Activated CD8-positive, alpha-beta memory T cell treated with anti-CD3 and anti-CD28 coated beads, Interleukin-2, amount 10 ng/mL, durations not matched to agents 7 days and 5 days (primary cell): ENCODE measurements at regions not wholly inside any gene's neighbourhood (a gene's known extent, or its start where the extent isn't known, plus 50 kb on each side); places are given as distances from the start of the nearest gene placed in this dataset.

ENCODE experiments used
- ATAC-seq: fragments of 150-1000 bp; cut with Tn5 transposase; one replicate; pipeline ENCODE4 v1.10.0; 2021; ENCODE audit warnings: moderate library complexity
- CTCF ChIA-PET: fragments of 350-600 bp; sonication (Branson Sonifier 250); formaldehyde crosslinking; loops from one replicate; lab custom pipeline; 2021; ENCODE audit warnings: antibody characterized with exemption; lab: Charles Lee
- DNase-seq: peaks from one replicate; pipeline ENCODE4 v3.0.0-alpha.2; 2020
- H3K27ac Mint-ChIP-seq: one replicate; pipeline ENCODE4 v1.8.0; 2021; ENCODE audit warnings: mild to moderate bottlenecking, mixed read lengths
- H3K27me3 Mint-ChIP-seq: one replicate; pipeline ENCODE4 v1.8.0; 2021; ENCODE audit warnings: mixed read lengths
- H3K36me3 Mint-ChIP-seq: one replicate; pipeline ENCODE4 v1.8.0; 2021; ENCODE audit warnings: mild to moderate bottlenecking, mixed read lengths
- H3K4me1 Mint-ChIP-seq: one replicate; pipeline ENCODE4 v1.8.0; 2021; ENCODE audit warnings: mixed read lengths
- H3K4me3 Mint-ChIP-seq: one replicate; pipeline ENCODE4 v1.8.0; 2021; ENCODE audit warnings: mild to moderate bottlenecking, moderate library complexity, mixed read lengths
- H3K9me3 Mint-ChIP-seq: one replicate; pipeline ENCODE4 v1.8.0; 2022; ENCODE audit warnings: low read depth, mixed read lengths

- DNase-seq (no peak), ATAC-seq (no peak)
- H3K27me3 Mint-ChIP-seq: peaks cover 11% of the 10 kb centered on the region
- H3K27ac Mint-ChIP-seq: no peak overlapping the region
- no peaks in the 10 kb centered on the region for H3K4me1 Mint-ChIP-seq
- CTCF ChIA-PET: no interaction called here
- H3K4me3 Mint-ChIP-seq: no peak overlapping the region
- no peaks in the 10 kb centered on the region for H3K9me3 Mint-ChIP-seq
- no peaks in the 10 kb centered on the region for H3K36me3 Mint-ChIP-seq
These were observed 206.0 kb upstream of the DCN start for GRCh38 chr12:91388573-91388972.

DNA sequence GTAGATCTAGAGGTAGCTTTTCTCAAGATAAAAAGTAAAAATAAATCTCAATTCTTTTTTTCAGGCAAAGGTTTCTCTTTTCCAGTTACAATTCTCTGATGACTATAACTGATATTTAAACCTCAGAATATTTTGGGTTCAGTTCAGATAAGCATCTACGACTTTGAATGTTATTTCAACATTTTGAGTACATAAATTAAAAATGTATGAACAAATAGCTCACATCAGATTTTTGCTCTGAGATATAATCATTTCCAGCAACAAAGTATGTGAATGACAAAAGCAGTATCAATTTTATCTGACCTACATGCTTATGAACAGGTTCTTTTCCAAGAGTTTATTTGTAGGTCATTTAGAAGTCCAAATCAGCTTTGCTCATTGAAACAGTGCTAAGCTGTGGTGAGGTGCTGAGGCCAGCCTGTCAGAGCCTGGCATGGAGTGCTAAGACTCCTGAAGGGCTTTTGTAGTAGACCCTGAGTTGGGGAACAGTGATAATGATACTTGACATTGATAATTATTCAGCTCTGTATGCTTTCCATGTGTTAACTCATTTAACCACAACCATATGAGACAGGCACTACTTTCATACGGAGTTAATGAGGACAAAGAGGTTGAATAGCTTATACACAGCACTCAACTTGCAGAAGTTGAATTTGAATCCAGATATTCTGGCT is 205.0 kb upstream of the DCN start:
- Mint-ChIP-seq H3K27me3 (peaks cover 11% of the 10 kb centered on the region), H3K4me3 (no peak overlapping the region), H3K9me3 (no peaks in the 10 kb centered on the region), H3K4me1 (no peaks in the 10 kb centered on the region), H3K27ac (no peak overlapping the region), H3K36me3 (no peaks in the 10 kb centered on the region)
- CTCF ChIA-PET: interaction anchor here (1.5 kb wide), 1 partner anchor 23 kb away, joined by 3 read pairs; no protein-coding TSS in a partner anchor
- ATAC-seq: no peak
- DNase-seq: no peak

DNA sequence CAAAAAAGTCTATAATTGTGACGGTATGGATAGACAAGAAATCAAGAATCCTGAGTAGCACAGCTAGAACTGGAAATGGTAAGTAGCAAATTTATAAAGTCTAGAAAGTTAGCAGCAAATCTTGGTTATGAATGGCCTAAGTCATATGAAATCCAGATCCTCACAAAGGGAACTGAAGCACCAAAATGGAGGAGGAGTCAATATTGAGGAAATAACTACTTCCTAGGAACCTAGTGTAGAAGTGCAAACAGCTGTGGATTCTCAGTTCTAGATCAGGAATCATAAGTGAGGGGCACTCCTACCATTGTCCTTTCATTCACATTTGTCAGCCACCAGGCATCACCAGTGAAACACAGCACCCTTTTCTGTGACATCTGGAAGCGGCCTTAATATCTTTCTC is 202.2 kb upstream of the DCN start:
- no peak overlapping the region for H3K27ac Mint-ChIP-seq
- no peak overlapping the region for H3K4me3 Mint-ChIP-seq
- CTCF ChIA-PET: interaction anchor here (1.4 kb wide), 1 partner anchor 759 kb away, joined by 3 read pairs; no protein-coding TSS in a partner anchor
- no peak for DNase-seq
- no peak for ATAC-seq
- no peaks in the 10 kb centered on the region for H3K9me3 Mint-ChIP-seq
- peaks cover 10% of the 10 kb centered on the region for H3K4me1 Mint-ChIP-seq
- peaks cover 11% of the 10 kb centered on the region for H3K27me3 Mint-ChIP-seq
- H3K36me3 Mint-ChIP-seq: no peaks in the 10 kb centered on the region

GRCh38 chr12:91384366-91384765 is 201.7 kb upstream of the DCN start:
- peaks cover 13% of the 10 kb centered on the region for H3K27me3 Mint-ChIP-seq
- no peak overlapping the region for H3K4me3 Mint-ChIP-seq
- no peak overlapping the region for H3K27ac Mint-ChIP-seq
- no peaks in the 10 kb centered on the region for H3K36me3 Mint-ChIP-seq
- CTCF ChIA-PET: interaction anchor here (0.7 to 1.4 kb wide), 2 partner anchors 760 to 1185 kb away, joined by 3 read pairs; no protein-coding TSS in a partner anchor
- ATAC-seq: no peak
- peaks cover 10% of the 10 kb centered on the region for H3K4me1 Mint-ChIP-seq
- no peak for DNase-seq
- no peaks in the 10 kb centered on the region for H3K9me3 Mint-ChIP-seq

DNA sequence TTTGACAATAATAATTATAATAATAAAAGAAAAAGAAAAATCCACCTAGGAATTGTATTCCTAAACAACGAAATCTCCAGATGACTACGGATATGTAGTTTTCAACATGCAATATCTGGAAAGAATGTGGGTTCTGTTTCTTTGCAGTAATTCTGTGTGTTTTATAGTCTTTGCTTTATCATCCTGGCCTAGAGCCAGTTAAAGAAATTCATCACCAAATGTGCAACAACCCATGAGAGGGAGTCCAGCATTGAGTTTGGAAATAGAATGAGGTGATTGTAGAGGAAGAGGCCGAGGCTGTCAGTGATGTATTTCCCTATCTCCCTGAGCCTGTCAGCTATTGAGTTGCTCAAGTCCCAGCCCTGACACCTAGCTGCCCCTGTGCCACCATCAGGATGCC is 200.5 kb upstream of the DCN start:
- no peak overlapping the region for H3K27ac Mint-ChIP-seq
- CTCF ChIA-PET: interaction anchor here (1.1 to 2.7 kb wide), 9 partner anchors 14 to 1266 kb away, joined by 3 to 15 read pairs (median 5); no protein-coding TSS in a partner anchor
- ATAC-seq: no peak
- H3K36me3 Mint-ChIP-seq: no peaks in the 10 kb centered on the region
- H3K27me3 Mint-ChIP-seq: peaks cover 18% of the 10 kb centered on the region
- no peak overlapping the region for H3K4me3 Mint-ChIP-seq
- no peaks in the 10 kb centered on the region for H3K9me3 Mint-ChIP-seq
- peaks cover 10% of the 10 kb centered on the region for H3K4me1 Mint-ChIP-seq
- no peak for DNase-seq

DNA sequence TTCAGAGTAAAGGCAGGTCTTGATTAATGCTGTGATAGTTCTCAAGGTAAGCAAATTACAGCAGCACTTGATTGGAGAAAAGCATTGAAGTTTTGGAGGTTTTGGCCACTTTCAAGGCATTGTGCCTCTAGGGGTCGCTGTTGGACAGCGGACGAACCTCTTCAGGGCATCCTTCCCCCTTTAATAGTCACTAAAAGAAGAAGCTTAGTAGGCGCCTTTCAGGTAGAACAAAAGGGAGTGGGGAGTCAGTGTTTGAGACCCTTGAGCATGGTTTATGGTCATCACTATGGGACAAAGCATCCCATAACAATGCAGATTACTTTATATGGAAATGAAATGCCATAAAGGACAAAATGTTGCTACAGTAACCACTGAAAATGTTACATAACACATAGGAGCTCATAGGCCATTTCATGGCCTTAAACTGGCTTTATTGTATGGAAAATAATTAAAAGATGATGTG is 199.5 kb upstream of the DCN start:
- CTCF ChIA-PET: interaction anchor here (0.6 to 2.7 kb wide), 44 partner anchors 9 to 1269 kb away, joined by 3 to 15 read pairs (median 4); partner anchors contain the start of gene BTG1
- Mint-ChIP-seq H3K9me3 (no peaks in the 10 kb centered on the region), H3K36me3 (no peaks in the 10 kb centered on the region), H3K27ac (no peak overlapping the region), H3K27me3 (peaks cover 17% of the 10 kb centered on the region), H3K4me3 (peak overlapping the region; percentile 67), H3K4me1 (peaks cover 10% of the 10 kb centered on the region)
- DNase-seq: peak; percentile 87
- peak; percentile 88 for ATAC-seq

DNA sequence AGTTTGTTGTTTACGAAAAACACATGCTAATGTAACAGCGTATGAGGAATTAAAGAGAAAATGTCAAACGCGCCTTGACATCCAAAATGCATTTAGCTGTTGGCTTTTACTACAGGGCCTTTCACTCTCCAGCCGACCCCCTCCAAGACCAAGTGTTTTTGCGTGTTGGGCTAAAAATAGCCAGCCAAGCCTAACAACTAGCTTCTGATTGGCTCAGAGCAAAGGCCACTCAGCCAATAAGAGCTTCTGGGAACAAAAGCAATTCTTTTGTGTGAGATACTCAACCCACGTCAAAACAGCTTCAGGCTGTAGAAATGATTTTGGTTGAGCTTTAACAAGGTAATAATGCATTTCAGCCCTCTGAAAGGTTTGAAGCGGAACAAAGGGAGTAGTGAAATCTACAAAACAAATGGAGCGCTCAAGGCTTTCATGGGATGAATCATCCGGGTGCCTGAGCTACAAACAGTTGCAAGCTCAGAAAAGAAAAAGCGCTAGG is 198.7 kb upstream of the DCN start:
- CTCF ChIA-PET: interaction anchor here (0.7 to 2.7 kb wide), 33 partner anchors 8 to 1271 kb away, joined by 3 to 15 read pairs (median 4); partner anchors contain the start of gene BTG1
- DNase-seq (peak; percentile 47), ATAC-seq (peak; percentile 53)
- peaks cover 12% of the 10 kb centered on the region for H3K27me3 Mint-ChIP-seq
- no peaks in the 10 kb centered on the region for H3K9me3 Mint-ChIP-seq
- no peaks in the 10 kb centered on the region for H3K36me3 Mint-ChIP-seq
- no peak overlapping the region for H3K27ac Mint-ChIP-seq
- peak overlapping the region; percentile 67 for H3K4me3 Mint-ChIP-seq
- peaks cover 10% of the 10 kb centered on the region for H3K4me1 Mint-ChIP-seq

DNA sequence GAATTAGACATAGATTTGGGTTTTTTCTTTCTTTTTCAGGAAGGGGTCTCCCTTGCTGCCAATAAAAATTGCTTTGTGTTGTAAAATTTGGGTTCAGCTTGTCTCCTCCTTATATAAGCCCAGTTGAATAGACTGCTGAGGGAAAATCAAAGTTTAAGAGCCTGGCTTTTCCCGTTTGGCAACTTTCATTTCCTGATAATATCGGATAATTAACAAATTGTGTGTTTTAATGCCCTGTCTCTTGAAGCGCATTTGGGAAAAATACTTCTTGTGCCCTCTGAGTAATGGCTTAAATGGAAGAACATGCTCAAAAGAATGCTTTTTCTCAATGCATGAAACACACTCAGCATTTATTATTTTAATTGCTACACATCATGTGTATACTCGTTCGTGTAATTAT is 198.0 kb upstream of the DCN start:
- H3K27me3 Mint-ChIP-seq: peaks cover 9% of the 10 kb centered on the region
- CTCF ChIA-PET: interaction anchor here (1.6 to 2.4 kb wide), 5 partner anchors 11 to 1270 kb away, joined by 4 to 13 read pairs (median 8); no protein-coding TSS in a partner anchor
- ATAC-seq (no peak), DNase-seq (no peak)
- no peak overlapping the region for H3K27ac Mint-ChIP-seq
- H3K4me1 Mint-ChIP-seq: peaks cover 10% of the 10 kb centered on the region
- no peak overlapping the region for H3K4me3 Mint-ChIP-seq
- H3K36me3 Mint-ChIP-seq: no peaks in the 10 kb centered on the region
- H3K9me3 Mint-ChIP-seq: no peaks in the 10 kb centered on the region

GRCh38 chr12:91379051-91379775 is 196.6 kb upstream of the DCN start:
- peaks cover 10% of the 10 kb centered on the region for H3K4me1 Mint-ChIP-seq
- no peak overlapping the region for H3K4me3 Mint-ChIP-seq
- H3K36me3 Mint-ChIP-seq: no peaks in the 10 kb centered on the region
- H3K27ac Mint-ChIP-seq: no peak overlapping the region
- CTCF ChIA-PET: no interaction called here
- H3K27me3 Mint-ChIP-seq: peaks cover 9% of the 10 kb centered on the region
- DNase-seq (no peak), ATAC-seq (no peak)
- H3K9me3 Mint-ChIP-seq: no peaks in the 10 kb centered on the region

GRCh38 chr12:91377436-91377835 is 194.8 kb upstream of the DCN start:
- Mint-ChIP-seq H3K27ac (no peak overlapping the region), H3K36me3 (no peaks in the 10 kb centered on the region), H3K4me1 (peaks cover 10% of the 10 kb centered on the region), H3K4me3 (no peak overlapping the region), H3K27me3 (peaks cover 9% of the 10 kb centered on the region), H3K9me3 (no peaks in the 10 kb centered on the region)
- CTCF ChIA-PET: no interaction called here
- ATAC-seq (no peak), DNase-seq (no peak)

DNA sequence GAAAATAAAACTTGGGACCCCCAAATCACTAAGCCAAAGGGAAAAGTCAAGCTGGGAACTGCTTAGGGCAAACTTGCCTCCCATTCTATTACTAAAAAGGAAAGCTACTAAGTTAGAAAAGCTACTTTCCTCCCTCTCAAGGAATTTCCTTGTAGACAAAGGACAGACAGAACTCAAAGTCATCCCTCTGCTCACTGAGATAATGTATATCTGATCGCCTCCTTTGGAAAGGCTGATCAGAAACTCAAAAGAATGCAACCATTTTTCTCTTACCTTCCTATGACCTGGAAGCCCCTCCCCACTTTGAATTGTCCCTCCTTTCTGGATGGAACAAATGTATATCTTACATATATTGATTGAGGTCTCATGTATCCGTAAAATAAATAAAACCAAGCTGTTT is 190.5 kb upstream of the DCN start:
- peaks cover 2% of the 10 kb centered on the region for H3K27me3 Mint-ChIP-seq
- no peaks in the 10 kb centered on the region for H3K9me3 Mint-ChIP-seq
- no peak for DNase-seq
- H3K27ac Mint-ChIP-seq: no peak overlapping the region
- no peak overlapping the region for H3K4me3 Mint-ChIP-seq
- ATAC-seq: no peak
- H3K36me3 Mint-ChIP-seq: no peaks in the 10 kb centered on the region
- peaks cover 6% of the 10 kb centered on the region for H3K4me1 Mint-ChIP-seq
- CTCF ChIA-PET: interaction anchor here (1.3 kb wide), 1 partner anchor 9 kb away, joined by 7 read pairs; no protein-coding TSS in a partner anchor

DNA sequence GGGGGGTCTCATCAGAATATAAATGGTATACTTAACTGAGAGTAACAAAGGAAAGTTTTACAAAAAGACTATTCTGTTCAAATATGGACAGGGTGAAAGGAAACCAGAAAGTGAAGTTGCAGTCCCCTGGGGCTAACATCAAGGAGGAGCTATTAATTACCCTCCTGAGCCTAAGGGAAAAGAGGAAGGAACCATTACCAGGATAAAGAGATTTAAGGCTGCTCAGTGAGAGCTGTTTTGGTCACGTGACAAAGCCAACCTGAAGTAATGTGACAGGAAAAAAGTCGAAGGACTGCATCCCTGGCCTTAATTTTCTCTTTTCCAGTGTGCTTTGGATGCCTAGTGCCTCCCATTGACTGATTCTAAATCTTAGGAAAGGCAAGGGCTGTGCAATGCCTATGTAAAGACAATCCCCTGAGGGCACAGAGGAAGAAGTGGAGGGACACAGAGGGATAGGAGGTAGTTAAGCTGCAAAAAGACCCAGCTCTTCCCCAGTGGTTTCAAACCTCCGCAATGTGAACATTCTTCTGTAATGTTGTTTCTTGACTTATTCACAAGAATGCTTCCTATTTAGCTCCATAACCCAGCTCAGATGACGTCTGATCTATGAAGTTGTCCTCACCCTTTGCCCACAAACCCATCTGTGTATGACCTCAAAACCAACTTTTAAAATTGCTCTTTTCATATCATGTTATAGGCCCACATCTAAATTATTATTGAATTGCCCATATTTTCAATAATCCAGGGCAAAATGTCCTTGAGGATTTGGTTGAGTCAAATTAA is 187.7 kb upstream of the DCN start:
- no peak overlapping the region for H3K27ac Mint-ChIP-seq
- H3K4me3 Mint-ChIP-seq: no peak overlapping the region
- ATAC-seq (no peak), DNase-seq (no peak)
- H3K27me3 Mint-ChIP-seq: peaks cover 4% of the 10 kb centered on the region
- CTCF ChIA-PET: interaction anchor here (1.2 kb wide), 1 partner anchor 11 kb away, joined by 8 read pairs; no protein-coding TSS in a partner anchor
- no peaks in the 10 kb centered on the region for H3K9me3 Mint-ChIP-seq
- no peaks in the 10 kb centered on the region for H3K36me3 Mint-ChIP-seq
- H3K4me1 Mint-ChIP-seq: peaks cover 6% of the 10 kb centered on the region

DNA sequence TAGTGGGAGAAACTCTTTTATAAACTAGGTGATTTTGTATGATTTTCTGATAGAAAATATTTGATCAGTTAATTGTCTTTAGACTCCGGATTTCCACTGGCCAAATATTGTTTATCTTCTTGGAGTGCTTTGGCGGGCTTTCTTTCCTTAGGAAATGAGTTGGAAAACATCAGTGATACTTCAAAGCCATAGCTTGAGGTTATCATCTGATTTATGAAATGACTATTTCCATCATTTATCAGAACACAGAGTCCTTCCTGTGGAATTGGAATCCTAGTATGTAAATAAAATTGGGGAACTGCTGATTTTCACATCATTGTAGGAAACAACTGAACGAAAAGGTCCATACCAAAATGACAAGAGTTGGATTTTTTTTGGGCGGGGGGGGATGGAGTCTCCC is 186.0 kb upstream of the DCN start:
- Mint-ChIP-seq H3K9me3 (no peaks in the 10 kb centered on the region), H3K27me3 (peaks cover 4% of the 10 kb centered on the region), H3K4me3 (no peak overlapping the region), H3K4me1 (peaks cover 6% of the 10 kb centered on the region), H3K27ac (no peak overlapping the region), H3K36me3 (no peaks in the 10 kb centered on the region)
- no peak for DNase-seq
- no peak for ATAC-seq
- CTCF ChIA-PET: no interaction called here
